Tibial nerve (tissue), 3 donors: ENCODE measurements at regions not wholly inside any gene's neighbourhood (a gene's known extent, or its start where the extent isn't known, plus 50 kb on each side); places are given as distances from the start of the nearest gene placed in this dataset.

Experiments
- CTCF ChIP-seq, 5 experiments: fragments of 200-600 bp in 3 of 5; fragments of 450-650 bp in 2 of 5; sonication (generic) in 3 of 5; IDR thresholded peaks; one replicate each; pipeline ENCODE4 v1.5.1; 2016 to 2019; ENCODE audit warnings: antibody characterized with exemption in 5 of 5, mild to moderate bottlenecking in 3 of 5, moderate library complexity in 2 of 5
- POLR2A ChIP-seq, 2 donors: fragments of 450-650 bp; IDR thresholded peaks; one replicate each; pipeline ENCODE4 v1.6.1; 2017; ENCODE audit warnings: antibody characterized with exemption in 2 of 2, mild to moderate bottlenecking in 2 of 2, moderate library complexity in 2 of 2

GRCh38 chr5:61267116-61267515 is 64.9 kb upstream of the ZSWIM6 start:
- TF ChIP-seq POLR2A (IDR thresholded peaks at IDR 0.05), result no peak
- TF ChIP-seq CTCF (IDR thresholded peaks at IDR 0.05), result no peak
